ENCODE measurements at regions not wholly inside any gene's neighbourhood (a gene's known extent, or its start where the extent isn't known, plus 50 kb on each side); places are given as distances from the start of the nearest gene placed in this dataset.

GRCh38 chr16:64437706-64438324 is 684.0 kb downstream of the CDH11 start:
- TF ChIP-seq REST (IDR thresholded peaks at IDR 0.05; ENCODE audit: insufficient read depth in 1 of 2, low read depth in 2 of 2, low read length in 2 of 2), result peak in 1 of 2 experiments; percentile 71; a peak in 1 of 4 replicates
- no peak for TF ChIP-seq SIN3A (IDR thresholded peaks at IDR 0.05; ENCODE audit: borderline replicate concordance, insufficient read depth, low read length)

- TF ChIP-seq SIN3A (IDR thresholded peaks at IDR 0.05; ENCODE audit: borderline replicate concordance, insufficient read depth, low read length) (no peak), TAF1 (IDR thresholded peaks at IDR 0.05; ENCODE audit: borderline replicate concordance, insufficient read depth, low read length) (no peak), REST (IDR thresholded peaks at IDR 0.05; ENCODE audit: insufficient read depth in 1 of 2, low read depth in 2 of 2, low read length in 2 of 2) (no peak)
These were observed 687.3 kb downstream of the CDH11 start for GRCh38 chr16:64434526-64435069.

- TF ChIP-seq TAF1 (IDR thresholded peaks at IDR 0.05; ENCODE audit: borderline replicate concordance, insufficient read depth, low read length), result no peak
- TF ChIP-seq SIN3A (IDR thresholded peaks at IDR 0.05; ENCODE audit: borderline replicate concordance, insufficient read depth, low read length), result no peak
- TF ChIP-seq REST (IDR thresholded peaks at IDR 0.05; ENCODE audit: insufficient read depth in 1 of 2, low read depth in 2 of 2, low read length in 2 of 2), result no peak
- no peak for TF ChIP-seq POLR2AphosphoS5 (IDR thresholded peaks at IDR 0.05; ENCODE audit: low read depth, low read length)
- no peak for TF ChIP-seq FOXP2 (optimal IDR thresholded peaks at IDR 0.05; ENCODE audit: borderline replicate concordance, extremely low read depth, extremely low read length, insufficient read depth)
These were observed 693.3 kb downstream of the CDH11 start for GRCh38 chr16:64428463-64429113.

GRCh38 chr16:64426131-64426666 is 695.7 kb downstream of the CDH11 start:
- TF ChIP-seq FOXP2 (optimal IDR thresholded peaks at IDR 0.05; ENCODE audit: borderline replicate concordance, extremely low read depth, extremely low read length, insufficient read depth), result no peak
- TF ChIP-seq TAF1 (IDR thresholded peaks at IDR 0.05; ENCODE audit: borderline replicate concordance, insufficient read depth, low read length), result no peak
- no peak for TF ChIP-seq SIN3A (IDR thresholded peaks at IDR 0.05; ENCODE audit: borderline replicate concordance, insufficient read depth, low read length)
- TF ChIP-seq REST (IDR thresholded peaks at IDR 0.05; ENCODE audit: insufficient read depth in 1 of 2, low read depth in 2 of 2, low read length in 2 of 2), result no peak
- TF ChIP-seq POLR2AphosphoS5 (IDR thresholded peaks at IDR 0.05; ENCODE audit: low read depth, low read length), result no peak

Measured in PFSK-1 (cell line).